HG03354 (cell line): ENCODE measurements at regions not wholly inside any gene's neighbourhood (a gene's known extent, or its start where the extent isn't known, plus 50 kb on each side); places are given as distances from the start of the nearest gene placed in this dataset.
"Not testable (repeated sequence)": the region's sequence is repeated elsewhere in the genome, so short reads cannot be mapped to it uniquely, and the experiment has no call there.

Experiments used
- ATAC-seq: cut with Tn5 transposase; IDR thresholded peaks from one replicate; pipeline ENCODE4 v1.9.1; 2021; ENCODE audit warnings: mild to moderate bottlenecking; ENCODE audit not compliant: unreplicated experiment, poor library complexity, severe bottlenecking

DNA sequence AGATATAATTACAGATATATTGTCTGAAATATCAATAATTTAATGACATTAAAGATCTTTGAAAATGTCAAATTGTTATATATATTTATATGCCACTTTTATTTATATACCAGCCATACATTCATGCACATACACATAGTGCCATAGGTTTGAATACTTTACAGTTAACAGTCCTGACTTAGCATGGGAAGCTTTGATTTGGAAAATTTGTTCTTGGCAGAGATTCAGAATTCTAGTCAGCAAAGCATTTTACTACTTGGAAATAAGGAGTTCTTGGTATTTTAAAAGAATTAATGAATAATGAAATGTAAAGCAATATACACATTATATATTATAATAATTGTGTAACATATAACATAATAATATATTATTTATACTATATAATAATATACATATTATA lies 277.0 kb upstream of the PCDH20 start:
- no peak for ATAC-seq

DNA sequence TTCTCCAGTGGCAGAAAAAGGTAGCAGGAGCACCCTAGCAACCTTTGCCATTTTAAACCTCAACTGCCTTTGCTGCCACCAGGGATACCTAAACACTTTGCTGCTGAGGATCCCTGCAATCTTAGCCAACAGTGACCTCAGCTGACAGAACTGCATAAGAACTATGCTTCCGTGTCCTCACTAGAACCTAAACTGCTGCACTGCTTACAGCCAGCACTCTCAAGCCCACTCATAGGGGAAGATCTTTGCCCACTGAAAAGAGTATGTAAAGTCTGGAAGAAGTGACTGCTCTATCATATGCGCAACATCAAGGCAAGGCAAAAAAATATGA lies 270.0 kb upstream of the PCDH20 start:
- ATAC-seq = no peak

DNA sequence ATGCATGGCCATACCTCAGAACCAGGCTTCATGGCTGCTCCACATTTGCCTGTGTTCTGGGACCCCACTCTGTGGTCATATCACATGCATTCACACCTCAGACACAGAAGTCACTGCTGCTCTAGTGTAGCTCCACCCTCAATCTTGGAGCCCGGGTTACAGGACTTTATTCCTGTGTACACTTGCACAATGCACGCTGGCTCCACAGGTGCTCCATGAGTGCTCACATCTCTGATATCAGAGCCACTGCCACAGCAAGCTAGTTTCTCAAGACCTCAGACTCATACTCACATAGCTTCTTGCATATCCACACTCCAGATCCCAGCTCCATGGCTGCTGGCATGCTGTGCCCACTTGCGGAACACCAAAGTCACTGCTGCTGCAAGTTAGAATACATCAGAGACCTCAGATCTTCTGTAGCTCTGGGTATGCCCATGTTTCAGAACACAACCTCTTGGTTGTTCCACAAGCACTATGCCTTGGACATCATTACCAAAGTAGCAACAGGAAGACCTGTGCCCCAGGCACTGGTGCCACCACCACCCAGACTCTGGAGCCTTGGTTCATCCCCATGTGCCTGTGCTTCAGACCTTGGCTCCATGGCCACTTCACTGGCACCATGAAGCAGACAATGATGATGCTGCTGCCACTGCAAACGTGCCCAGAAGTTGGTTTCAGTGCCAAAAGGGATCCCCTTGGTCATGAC lies 269.5 kb upstream of the PCDH20 start:
- ATAC-seq = no peak

DNA sequence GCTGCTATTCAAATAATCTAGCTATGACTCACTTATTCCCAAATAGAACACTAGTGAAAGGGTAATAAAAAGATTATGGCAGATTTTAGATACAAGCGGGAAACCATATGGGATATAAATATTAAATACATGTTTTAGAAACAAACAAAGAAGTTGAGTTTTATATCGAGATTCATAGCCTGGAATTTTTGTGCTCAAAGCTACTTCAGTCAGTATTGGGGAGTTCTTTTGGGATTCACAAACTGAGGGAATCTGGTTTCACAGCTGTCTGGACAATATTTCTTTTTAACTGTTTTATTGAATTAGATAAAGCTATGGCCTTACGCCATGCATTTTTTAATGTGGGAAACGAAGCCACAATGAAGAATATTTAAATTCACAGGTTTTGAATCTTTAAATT lies 257.1 kb upstream of the PCDH20 start:
- no peak for ATAC-seq

DNA sequence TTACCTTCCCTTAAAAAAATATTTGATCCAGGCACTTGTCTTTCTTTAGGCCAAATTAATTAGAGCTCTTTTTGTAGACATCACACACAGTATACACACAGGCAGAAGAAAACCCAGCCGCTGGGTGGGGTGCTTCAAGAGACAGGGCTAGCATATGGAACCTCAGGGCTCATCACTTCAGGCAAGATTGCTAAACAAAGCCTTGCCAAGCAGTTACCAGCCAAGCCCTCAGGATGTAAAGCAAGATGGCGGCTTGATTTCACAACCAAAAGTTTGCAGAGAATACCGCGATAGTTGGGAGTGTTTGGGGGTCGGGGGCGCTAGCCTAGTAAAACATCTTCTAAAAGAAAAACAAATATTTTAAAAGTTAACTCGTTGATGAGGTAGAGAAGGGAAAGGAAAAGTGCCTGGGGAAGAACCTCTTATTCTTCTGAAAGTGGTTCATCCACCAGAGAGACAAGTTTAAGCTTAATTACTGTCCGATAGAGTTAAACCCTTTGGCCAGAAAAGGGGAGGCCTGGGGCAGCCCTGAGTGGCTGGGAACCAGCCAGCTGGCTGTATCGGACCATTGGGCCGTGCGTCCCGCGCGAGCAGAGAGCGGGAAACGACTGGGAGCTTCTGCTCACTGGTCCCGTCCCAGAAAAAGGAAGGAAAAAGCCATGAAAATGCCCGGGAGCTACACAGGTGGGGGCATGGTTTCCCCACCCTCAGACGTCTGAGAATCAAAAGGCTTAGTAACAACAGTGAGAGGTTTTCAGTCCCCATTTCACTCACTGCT lies 254.9 kb upstream of the PCDH20 start:
- ATAC-seq = no peak

DNA sequence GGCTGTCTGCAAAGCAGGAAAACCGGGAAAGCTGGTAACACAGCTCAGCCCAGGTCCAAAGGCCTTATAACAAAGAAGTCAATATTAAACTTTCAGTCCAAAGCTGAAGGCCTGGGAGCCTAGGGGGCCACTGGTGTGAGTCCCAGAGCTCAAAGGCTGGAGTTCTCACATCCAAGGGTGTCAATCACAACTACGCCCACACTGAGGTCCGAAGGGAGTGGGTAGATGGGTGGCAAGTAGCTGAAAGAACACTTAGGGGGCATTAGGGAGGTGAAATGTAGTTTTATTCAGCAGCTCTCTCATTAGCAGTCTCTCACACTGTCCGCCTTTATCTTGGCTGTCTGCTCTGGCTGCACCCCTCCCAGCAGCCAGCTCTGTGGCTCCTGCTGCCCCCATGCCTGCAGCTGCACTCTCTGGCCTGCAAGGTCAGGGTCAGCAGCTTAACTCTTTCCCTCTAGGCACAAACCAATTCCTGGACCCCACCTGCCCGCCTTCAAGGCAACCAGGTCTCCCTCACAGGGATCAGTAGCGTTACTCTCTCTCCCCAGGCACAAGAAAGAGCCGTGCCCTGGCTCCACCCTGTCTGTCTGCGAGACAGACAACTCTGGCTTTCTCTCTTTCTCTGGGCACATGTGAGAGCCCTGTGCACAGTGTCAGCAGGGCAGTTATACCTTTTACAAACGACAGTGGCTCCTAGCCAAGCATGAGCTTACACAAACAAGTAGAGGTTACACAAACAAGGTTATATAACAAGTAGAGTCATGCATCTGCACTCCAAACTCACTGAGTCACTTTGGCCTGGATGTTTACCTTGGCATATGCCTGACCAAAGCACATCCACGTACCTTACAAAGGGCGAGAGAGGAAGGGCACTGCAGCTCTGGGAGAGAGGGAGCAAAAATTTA lies 249.4 kb upstream of the PCDH20 start:
- no peak for ATAC-seq

DNA sequence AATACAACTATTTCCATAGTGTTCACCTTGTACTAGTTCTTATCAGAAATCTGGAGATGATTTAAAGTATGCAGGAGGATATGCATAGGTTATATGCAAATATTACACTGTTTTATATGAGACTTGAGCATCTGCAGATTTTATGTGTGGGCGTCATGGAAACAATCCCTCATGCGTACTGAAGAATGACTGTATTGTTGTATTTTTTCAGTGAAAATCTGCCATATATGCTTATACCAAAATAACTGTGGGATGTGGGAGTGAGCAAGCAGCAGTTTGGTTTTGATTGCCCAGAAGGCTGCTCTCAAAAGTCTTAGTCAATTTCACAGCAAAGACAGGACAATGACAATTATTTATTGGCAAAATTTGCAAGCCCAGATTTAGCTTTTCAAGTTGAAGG lies 238.8 kb upstream of the PCDH20 start:
- ATAC-seq = no peak

DNA sequence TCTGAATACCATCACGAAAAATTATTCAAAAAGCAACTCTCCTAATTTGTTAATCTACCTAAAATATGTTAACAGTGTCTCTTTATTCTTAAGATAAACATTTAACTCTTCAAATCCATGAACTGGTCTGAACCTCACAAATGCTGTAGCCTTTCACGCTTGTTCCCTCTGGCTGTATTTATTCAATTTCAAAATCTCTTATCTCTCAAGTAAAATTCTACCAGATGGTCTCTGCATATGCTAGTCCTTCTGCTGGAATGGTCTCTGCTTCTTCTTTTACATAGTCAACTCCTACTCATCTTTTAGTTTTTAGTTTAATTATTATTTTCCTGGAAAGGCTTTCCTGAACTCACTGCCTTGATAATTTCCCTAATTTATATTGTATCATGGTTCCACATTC lies 232.9 kb upstream of the PCDH20 start:
- ATAC-seq = no peak

DNA sequence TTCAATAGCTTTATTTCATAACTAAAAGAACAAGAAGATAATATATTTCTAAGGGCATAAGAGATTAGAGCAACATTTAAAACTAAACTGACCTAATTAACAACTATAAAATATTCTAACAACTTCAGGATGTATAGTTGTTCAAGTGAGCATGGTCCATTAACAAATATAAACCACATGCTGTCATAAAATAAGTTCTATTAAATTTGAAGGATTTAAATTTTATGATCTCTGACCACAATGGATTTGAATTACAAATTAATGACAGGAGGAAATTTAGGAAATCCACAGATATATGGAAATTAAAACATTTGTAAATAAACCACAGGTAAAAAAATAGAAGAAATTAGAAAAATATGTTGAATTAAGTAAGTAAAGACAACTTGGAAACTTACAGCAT lies 196.5 kb upstream of the PCDH20 start:
- ATAC-seq = no peak

DNA sequence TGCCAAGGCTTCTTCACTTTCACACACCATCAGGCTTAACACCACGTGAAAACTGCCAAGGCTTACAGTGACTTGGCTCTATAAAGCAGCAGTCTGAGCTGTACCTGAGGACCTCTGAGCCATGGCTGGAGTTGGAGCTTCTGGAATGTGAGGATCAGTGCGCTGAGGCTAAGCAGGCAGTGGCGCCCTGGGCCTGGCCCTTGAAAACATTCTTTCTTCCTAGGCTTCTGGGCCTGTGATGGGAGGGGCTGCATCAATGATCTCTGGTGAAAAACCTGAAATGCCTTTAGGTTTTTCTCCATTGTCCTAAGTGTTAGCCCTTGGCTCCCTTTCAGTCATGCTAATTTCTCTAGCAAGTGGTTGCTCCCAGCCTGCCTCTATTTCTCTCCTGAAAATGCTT lies 192.5 kb upstream of the PCDH20 start:
- no peak for ATAC-seq

DNA sequence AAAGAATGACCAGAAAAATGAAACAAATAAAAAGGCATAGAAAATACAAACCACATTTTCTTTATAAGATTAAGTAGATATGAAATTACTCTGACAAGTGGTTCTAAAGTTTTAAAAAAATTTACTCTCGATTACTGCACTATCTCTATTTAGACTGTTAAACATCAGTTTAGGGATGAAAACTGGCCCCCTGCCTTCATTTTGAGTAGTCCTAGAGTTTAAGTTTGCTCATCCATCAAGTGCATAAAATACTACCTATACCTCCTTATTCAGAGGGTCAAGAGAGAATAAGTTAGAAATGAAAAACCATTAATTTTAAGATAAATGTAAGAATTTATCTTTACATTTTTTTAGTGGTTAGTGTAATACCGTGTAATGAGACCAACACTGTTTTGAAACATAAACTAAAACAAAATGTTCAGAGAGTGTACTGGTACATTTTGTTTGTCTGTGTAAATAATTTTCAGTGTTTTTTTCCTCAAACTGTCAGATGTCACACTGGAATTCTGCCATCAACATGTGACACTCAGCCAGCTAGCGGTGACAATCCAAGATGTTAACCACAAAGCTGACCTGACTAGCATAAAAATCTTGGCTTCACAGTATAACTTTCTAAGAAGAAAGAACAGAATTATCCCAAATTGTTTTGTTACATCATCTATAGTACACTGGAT lies 184.8 kb upstream of the PCDH20 start:
- ATAC-seq = no peak

DNA sequence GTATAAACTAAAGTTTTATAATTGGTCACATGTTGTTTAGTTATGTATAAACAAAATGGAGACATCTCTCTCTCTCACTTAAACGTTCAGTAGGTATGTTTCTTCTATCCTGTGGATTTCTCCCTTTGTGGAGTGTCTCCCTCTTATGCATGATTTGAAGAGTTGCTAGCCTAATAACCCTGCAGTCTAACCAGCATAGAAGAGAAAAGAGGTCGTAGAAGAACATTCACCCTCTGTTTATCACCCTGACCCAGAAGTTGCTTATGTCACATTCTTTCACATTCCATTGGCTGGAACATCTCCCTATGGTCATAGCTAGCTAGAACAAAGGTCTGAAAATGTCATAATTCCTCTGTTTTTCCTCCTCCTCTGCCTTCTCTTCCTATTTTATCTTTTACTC lies 176.8 kb upstream of the PCDH20 start:
- ATAC-seq = no peak

DNA sequence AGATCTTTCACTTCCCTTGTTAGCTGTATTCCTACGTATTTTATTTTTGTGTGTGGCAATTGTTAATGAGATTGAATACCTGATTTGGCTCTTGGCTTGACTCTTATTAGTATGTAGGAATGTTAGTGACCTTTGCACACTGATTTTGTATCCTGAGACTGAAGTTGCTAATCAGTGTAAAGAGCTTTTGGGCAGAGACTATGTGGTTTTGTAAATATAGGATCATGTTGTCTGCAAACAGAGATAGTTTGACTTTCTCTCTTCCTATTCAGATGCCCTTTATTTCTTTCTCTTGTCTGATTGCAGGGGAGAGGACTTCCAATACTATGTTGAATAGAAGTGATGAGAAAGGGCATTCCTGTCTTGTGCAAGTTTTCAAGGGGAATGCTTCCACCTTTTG lies 160.3 kb upstream of the PCDH20 start:
- ATAC-seq = no peak

DNA sequence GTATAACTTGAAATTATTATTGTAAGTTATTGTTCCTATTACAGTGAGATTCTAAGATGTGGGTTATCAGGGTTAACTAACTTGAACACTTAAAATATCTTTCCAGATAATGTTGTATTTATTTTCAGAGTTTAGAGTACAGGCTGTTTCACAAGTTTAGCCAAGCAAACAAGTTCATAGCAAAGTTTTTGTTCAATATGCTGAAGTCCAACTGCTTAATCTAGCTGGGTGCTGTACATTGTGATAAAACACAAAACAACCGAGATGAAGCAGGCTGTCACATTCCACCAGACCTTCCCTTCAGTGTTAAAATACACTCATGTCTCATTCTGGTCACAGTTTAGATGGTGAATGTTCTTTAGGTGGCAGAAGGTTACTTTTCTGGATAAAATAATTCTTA lies 148.0 kb upstream of the PCDH20 start:
- ATAC-seq = no peak

DNA sequence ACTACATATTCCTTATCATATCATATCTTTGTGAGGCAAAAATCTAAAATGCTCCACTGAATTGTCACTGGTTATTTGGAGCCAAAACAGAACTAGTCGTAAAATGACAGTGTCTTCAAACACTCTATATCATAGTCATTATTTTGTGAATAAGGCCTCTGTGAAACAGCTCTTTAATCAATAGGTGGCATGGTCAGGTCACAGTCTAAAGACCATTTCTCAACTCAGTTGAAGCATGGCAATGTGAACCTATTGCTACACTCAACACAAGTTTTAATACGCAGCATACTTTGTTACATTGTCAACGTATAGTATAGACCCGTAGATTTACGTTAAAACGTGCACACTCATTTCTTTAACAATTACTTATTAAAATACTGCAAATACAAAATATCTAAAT lies 131.3 kb upstream of the PCDH20 start:
- ATAC-seq = no peak

DNA sequence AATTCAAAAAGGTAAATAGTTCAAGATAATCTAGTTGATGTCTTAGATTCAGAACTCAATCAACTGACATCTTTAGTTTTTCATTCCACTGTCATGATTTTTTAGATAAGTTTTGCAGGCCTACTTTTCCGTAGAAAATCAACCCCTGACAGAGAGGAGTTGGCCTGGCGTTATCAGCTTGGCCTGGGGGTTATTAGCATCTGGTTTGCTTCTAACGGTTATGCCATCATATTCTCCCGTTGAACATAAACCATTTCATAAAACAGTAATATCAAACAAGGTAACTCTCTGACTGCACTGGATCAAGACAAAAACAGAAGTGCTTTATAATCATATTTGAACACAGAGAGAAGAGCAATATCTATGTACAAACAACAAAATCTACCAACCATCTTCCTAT lies 130.8 kb upstream of the PCDH20 start:
- no peak for ATAC-seq

DNA sequence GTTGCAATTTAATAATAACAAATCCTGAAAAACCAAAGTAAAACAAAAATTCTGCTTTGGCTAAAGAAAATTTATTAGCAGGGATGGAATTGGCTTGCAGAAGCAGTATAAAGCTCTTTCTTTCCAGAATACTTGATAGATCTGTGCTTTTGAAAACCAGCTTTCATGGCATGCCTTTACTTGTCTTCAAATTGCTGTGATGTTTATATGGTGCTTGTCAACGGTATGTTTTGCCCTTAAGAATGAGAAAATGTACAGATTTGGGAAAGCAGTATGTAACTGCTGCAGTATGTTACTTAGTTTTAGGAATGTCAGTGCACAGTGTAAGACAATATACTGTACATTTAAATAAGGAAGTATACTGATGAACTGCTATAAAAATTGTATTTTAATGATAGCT lies 120.8 kb upstream of the PCDH20 start:
- ATAC-seq = no peak

DNA sequence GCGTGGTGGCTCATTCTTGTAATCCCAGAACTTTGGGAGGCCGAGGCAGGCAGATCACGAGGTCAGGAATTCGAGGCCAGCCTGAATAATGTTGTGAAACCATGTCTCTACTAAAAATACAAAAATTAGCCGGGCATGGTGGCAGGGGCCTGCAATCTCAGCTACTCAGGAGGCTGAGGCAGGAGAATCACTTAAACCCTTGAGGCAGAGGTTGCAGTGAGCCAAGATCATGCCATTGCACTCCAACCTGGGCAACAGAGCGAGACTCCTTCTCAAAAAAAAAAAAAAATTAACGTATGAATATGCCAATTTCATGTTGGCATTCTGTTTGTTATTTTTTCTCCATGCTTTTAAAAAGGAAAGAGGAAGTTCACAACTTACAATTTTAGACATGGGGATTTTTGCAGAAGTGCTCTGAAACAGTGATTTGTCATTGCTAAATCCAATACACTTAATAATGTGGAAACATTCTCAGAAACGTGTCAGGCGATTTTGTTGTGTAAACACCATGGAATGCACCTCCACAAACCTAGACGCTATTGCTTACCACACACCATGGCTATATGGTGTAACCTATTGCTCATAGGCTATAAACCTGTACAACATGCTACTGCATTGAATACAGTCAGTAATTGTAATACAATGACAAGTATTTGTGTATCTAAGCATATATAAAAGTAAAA lies 115.9 kb upstream of the PCDH20 start:
- no peak for ATAC-seq

DNA sequence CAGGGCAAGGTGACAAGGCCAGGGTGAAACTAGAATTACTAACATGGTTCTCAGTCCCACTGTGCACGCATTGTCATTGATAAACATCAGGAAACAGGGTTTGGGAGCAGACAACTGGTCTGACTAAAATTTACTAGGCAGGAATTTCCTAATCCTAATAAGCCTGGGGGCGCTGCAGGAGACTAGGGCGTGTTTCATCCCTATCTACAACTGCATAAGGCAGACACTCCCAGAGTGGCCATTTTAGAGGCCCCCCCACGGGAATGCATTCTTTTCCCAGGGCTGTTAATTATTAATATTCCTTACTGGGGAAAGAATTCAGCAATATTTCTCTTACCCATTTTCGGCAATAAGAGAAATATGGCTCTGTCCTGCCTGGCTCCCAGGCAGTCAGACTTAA lies 103.6 kb upstream of the PCDH20 start:
- not testable (repeated sequence) for ATAC-seq

DNA sequence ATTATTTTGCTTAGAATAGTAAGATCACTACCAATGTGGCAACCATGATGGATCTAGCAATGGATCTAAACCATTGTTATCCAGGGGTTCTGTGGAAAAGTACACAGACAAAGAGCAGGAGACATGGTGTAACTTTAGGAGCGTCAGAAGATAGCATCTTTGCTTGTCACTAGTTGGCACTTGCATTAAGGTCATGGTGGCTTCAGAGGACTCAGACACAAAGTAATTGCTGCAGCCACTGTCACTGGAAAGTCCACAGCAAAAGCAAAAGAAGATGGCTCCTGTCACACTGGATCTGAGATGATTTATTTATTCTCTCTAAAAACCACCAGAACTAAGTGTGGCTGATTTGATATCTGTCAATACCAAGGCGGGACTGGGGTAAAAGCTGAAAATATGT lies 93.3 kb upstream of the PCDH20 start:
- ATAC-seq = no peak
